Left colon (tissue), 2 donors: ENCODE measurements at regions not wholly inside any gene's neighbourhood (a gene's known extent, or its start where the extent isn't known, plus 50 kb on each side); places are given as distances from the start of the nearest gene placed in this dataset.

ENCODE experiments used
- ATAC-seq: fragments of 200-7000 bp; cut with Tn5 transposase; one replicate; pipeline ENCODE4 v1.9.1; 2020; ENCODE audit warnings: mild to moderate bottlenecking, moderate library complexity
- DNase-seq, 2 donors: peaks; one replicate each; pipeline ENCODE4 v3.0.0-alpha.2; 2020
- intact Hi-C, 2 donors: fragments of 100-400 bp; cut with DNase I in 1 of 2; cut with micrococcal nuclease in 1 of 2; formaldehyde crosslinking; loops; one replicate each; pipeline versions ENCODE4 v1.11.2 to v1.14.0; 2022; cut with DNase I, micrococcal nuclease
- donor health status: DM: no; HTN: no; CAD: no.
- donor health status: DM: yes; HTN: yes; CAD: no.

- intact Hi-C loops, result no loop called here
- no peak for DNase-seq
Measured at GRCh38 chr2:128782411-128783192, 463.9 kb upstream of the HS6ST1 start.

GRCh38 chr2:128783193-128783671, 464.6 kb upstream of the HS6ST1 start:
- no peak for DNase-seq
- no peak for ATAC-seq
- intact Hi-C loops, result no loop called here

More at GRCh38 chr2:128782411-128783192, 463.9 kb upstream of the HS6ST1 start:
- ATAC-seq, result no peak

GRCh38 chr2:128783896-128784295, 465.2 kb upstream of the HS6ST1 start:
- ATAC-seq (no peak), DNase-seq (no peak)
- intact Hi-C loops, result no loop called here

- ATAC-seq (no peak), DNase-seq (no peak)
- intact Hi-C loops, result no loop called here
Measured at GRCh38 chr2:128784626-128785306, 466.1 kb upstream of the HS6ST1 start.

GRCh38 chr2:128786316-128786715, 467.6 kb upstream of the HS6ST1 start:
- no peak for ATAC-seq
- intact Hi-C loops, result no loop called here

GRCh38 chr2:128786741-128787478, 468.2 kb upstream of the HS6ST1 start:
- intact Hi-C loops, result no loop called here
- DNase-seq, result no peak
- no peak for ATAC-seq

More at GRCh38 chr2:128786316-128786715, 467.6 kb upstream of the HS6ST1 start:
- no peak for DNase-seq

- intact Hi-C loops, result no loop called here
- ATAC-seq (no peak), DNase-seq (no peak)
Measured at GRCh38 chr2:128787616-128788015, 468.9 kb upstream of the HS6ST1 start.

- DNase-seq (no peak), ATAC-seq (no peak)
- intact Hi-C loops, result no loop called here
Measured at GRCh38 chr2:128788636-128789220, 470.1 kb upstream of the HS6ST1 start.

- intact Hi-C loops, result no loop called here
- no peak for ATAC-seq
- DNase-seq, result no peak
Measured at GRCh38 chr2:128789221-128789620, 470.6 kb upstream of the HS6ST1 start.

GRCh38 chr2:128789776-128790455, 471.2 kb upstream of the HS6ST1 start:
- intact Hi-C loops, result no loop called here
- DNase-seq (no peak), ATAC-seq (no peak)

GRCh38 chr2:128790541-128791001, 471.9 kb upstream of the HS6ST1 start:
- ATAC-seq (no peak), DNase-seq (no peak)
- intact Hi-C loops, result no loop called here

GRCh38 chr2:128791120-128791984, 472.7 kb upstream of the HS6ST1 start:
- ATAC-seq, result no peak
- intact Hi-C loops, result no loop called here
- DNase-seq, result no peak

GRCh38 chr2:128791985-128792320, 473.3 kb upstream of the HS6ST1 start:
- DNase-seq (no peak), ATAC-seq (no peak)
- intact Hi-C loops, result no loop called here

GRCh38 chr2:128792476-128793054, 473.9 kb upstream of the HS6ST1 start:
- ATAC-seq, result no peak
- intact Hi-C loops, result no loop called here
- no peak for DNase-seq

- intact Hi-C loops, result no loop called here
- DNase-seq (no peak), ATAC-seq (no peak)
Measured at GRCh38 chr2:128793404-128793803, 474.7 kb upstream of the HS6ST1 start.

GRCh38 chr2:128794285-128794684, 475.6 kb upstream of the HS6ST1 start:
- intact Hi-C loops, result no loop called here
- DNase-seq (no peak), ATAC-seq (no peak)

GRCh38 chr2:128796321-128796720, 477.7 kb upstream of the HS6ST1 start:
- ATAC-seq (no peak), DNase-seq (no peak)
- intact Hi-C loops, result no loop called here

GRCh38 chr2:128797092-128797491, 478.4 kb upstream of the HS6ST1 start:
- ATAC-seq (no peak), DNase-seq (no peak)
- intact Hi-C loops, result no loop called here
